HUES6 (cell line): ENCODE measurements at regions not wholly inside any gene's neighbourhood (a gene's known extent, or its start where the extent isn't known, plus 50 kb on each side); places are given as distances from the start of the nearest gene placed in this dataset.
"Not testable (repeated sequence)": the region's sequence is repeated elsewhere in the genome, so short reads cannot be mapped to it uniquely, and the experiment has no call there.

Experiments
- H3K27ac ChIP-seq: 2 replicates; pipeline ENCODE4 v1.7.0; 2013; ENCODE audit warnings: low read depth, mild to moderate bottlenecking, low read length, inconsistent platforms
- H3K27me3 ChIP-seq: 2 replicates; pipeline ENCODE4 v1.6.1; 2013; ENCODE audit warnings: low read length; ENCODE audit not compliant: control insufficient read depth, insufficient read depth
- H3K36me3 ChIP-seq: 2 replicates; pipeline ENCODE4 v1.6.1; 2013; ENCODE audit warnings: low read length; ENCODE audit not compliant: control insufficient read depth, insufficient read depth
- H3K4me1 ChIP-seq: 2 replicates; pipeline ENCODE4 v1.6.1; 2013; ENCODE audit warnings: low read length; ENCODE audit not compliant: control insufficient read depth, insufficient read depth
- H3K4me3 ChIP-seq: 2 replicates; pipeline ENCODE4 v1.5.1; 2013; ENCODE audit warnings: low read depth, low read length
- H3K9ac ChIP-seq: one replicate; pipeline ENCODE4 v1.6.1; 2013; ENCODE audit warnings: mild to moderate bottlenecking, low read length
- H3K9me3 ChIP-seq: 2 replicates; pipeline ENCODE4 v1.6.1; 2013; ENCODE audit warnings: low read depth, low read length; ENCODE audit not compliant: control insufficient read depth, insufficient read depth

DNA sequence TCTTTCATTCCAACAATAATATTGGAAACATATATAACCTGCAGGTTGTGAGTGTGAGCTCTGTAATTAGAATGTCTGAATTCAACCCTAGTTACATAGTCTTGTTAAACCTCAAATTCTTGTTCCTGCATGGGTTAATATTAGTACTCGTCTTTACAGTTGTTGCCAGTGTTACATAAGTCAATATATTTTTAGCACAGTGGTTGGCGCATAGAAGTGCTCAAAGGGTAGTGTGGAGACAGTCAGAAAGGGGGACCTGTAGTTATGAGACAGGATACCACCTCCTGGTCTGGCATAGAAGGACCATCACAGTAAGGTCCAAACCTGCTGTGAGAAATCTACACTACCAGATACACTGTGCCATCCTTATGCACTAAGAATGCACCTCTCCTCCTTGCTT lies 1045.9 kb upstream of the SLIT2 start:
- H3K4me1 ChIP-seq = no peaks in the 10 kb centered on the region
- H3K4me3 ChIP-seq = no peak overlapping the region
- no peaks in the 10 kb centered on the region for H3K9me3 ChIP-seq
- H3K36me3 ChIP-seq = no peaks in the 10 kb centered on the region
- H3K9ac ChIP-seq = no peak overlapping the region
- no peaks in the 10 kb centered on the region for H3K27me3 ChIP-seq
- no peak overlapping the region for H3K27ac ChIP-seq

DNA sequence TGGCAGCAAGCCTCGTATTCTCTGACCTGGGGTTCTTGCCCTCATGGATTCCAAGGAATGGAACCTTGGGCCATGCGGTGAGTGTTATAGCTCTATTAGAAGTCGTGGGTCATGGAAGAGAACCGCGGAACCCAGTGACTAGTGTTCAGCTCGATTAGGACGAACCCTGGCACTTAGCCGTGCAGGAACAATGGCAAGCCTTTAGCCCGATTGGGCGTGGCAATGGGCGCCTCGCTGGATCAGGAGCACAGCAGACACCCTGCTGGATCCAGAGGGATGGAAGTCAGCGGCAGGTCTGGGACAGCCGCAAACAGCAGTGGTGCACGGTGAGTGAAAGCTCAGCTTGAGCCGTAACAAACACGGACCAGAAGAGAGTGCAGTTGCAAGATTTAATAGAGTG lies 1053.9 kb upstream of the SLIT2 start:
- not testable (repeated sequence) for H3K36me3 ChIP-seq, H3K27ac ChIP-seq, H3K27me3 ChIP-seq, H3K4me3 ChIP-seq, H3K9ac ChIP-seq
- Histone ChIP-seq H3K9me3 (peaks cover 13% of the 10 kb centered on the region), H3K4me1 (peaks cover 25% of the 10 kb centered on the region)

DNA sequence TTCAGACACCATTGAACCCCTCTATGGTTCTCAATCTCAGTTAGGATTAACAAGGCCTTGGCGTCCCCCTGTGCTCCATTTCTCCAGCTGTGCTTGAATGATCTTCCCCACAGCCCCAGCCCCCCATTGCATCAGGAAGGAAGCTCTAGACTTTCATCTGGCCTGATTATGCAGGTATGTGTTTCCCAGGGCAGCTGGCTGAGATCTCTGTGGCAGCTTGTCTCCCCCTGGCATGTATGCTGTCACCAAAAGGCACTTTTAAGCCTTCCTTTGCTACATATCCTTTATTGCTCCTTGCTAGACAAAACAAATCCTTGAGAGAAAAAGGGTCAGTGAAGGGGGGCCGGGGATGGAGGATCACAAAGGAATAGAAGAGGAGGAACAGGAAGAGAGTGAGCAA lies 1056.0 kb upstream of the SLIT2 start:
- H3K9me3 ChIP-seq = peaks cover 13% of the 10 kb centered on the region
- peak overlapping the region; percentile 17 for H3K9ac ChIP-seq
- no peaks in the 10 kb centered on the region for H3K27me3 ChIP-seq
- H3K4me1 ChIP-seq = peaks cover 25% of the 10 kb centered on the region
- no peak overlapping the region for H3K4me3 ChIP-seq
- H3K36me3 ChIP-seq = no peaks in the 10 kb centered on the region
- H3K27ac ChIP-seq = peak overlapping the region; percentile 22

DNA sequence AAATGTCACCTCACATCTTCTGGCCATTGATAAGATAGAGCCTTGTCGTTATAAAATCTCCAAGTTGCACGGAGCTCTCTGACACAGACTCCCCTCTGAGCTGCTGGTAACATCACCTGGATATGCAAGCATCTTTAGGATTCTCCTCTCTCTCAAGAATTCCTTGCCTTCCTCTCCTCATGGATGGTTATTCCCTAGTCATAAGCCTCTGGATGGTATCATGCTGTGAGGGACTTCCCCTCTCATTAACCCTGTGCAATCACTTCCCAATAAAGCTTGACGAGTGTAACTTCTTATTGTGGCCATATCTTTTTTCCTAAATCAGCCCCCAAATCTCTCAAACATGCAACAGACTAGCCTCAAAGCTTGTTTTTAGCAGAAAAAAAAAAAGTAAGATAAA lies 1057.0 kb upstream of the SLIT2 start:
- H3K4me1 ChIP-seq = peaks cover 25% of the 10 kb centered on the region
- H3K36me3 ChIP-seq = no peaks in the 10 kb centered on the region
- no peak overlapping the region for H3K4me3 ChIP-seq
- no peak overlapping the region for H3K9ac ChIP-seq
- peak overlapping the region; percentile 22 for H3K27ac ChIP-seq
- peaks cover 13% of the 10 kb centered on the region for H3K9me3 ChIP-seq
- H3K27me3 ChIP-seq = no peaks in the 10 kb centered on the region

DNA sequence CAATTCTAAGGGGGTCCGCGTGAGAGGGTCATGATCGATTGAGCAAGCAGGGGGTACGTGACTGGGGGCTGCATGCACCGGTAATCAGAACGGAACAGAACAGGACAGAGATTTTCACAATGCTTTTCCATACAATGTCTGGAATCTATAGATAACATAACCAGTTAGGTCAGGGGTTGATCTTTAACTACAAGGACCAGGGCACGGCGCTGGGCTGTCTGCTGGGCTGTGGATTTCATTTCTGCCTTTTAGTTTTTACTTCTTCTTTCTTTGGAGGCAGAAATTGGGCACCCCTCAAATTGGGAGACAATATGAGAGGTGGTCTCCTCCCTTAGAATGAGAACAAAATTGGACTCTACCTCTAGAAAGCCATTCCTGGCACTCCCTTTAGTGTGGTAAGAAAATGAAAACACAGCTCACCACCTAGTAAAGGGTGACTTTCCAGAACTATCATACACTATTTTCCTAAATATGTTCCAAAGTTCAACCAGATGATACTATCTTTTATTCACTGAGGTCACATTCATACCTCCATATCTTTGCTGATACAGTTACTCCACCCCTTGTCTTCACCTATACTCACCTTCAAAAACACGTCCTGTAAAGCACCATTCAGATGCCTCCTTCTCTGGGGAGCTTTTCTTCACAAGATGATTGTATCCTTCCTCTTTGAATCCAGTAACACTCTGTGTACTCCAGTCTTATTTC lies 1058.3 kb upstream of the SLIT2 start:
- H3K9me3 ChIP-seq = peaks cover 11% of the 10 kb centered on the region
- no peak overlapping the region for H3K4me3 ChIP-seq
- H3K4me1 ChIP-seq = peaks cover 25% of the 10 kb centered on the region
- no peak overlapping the region for H3K9ac ChIP-seq
- no peaks in the 10 kb centered on the region for H3K36me3 ChIP-seq
- H3K27ac ChIP-seq = no peak overlapping the region
- H3K27me3 ChIP-seq = no peaks in the 10 kb centered on the region

DNA sequence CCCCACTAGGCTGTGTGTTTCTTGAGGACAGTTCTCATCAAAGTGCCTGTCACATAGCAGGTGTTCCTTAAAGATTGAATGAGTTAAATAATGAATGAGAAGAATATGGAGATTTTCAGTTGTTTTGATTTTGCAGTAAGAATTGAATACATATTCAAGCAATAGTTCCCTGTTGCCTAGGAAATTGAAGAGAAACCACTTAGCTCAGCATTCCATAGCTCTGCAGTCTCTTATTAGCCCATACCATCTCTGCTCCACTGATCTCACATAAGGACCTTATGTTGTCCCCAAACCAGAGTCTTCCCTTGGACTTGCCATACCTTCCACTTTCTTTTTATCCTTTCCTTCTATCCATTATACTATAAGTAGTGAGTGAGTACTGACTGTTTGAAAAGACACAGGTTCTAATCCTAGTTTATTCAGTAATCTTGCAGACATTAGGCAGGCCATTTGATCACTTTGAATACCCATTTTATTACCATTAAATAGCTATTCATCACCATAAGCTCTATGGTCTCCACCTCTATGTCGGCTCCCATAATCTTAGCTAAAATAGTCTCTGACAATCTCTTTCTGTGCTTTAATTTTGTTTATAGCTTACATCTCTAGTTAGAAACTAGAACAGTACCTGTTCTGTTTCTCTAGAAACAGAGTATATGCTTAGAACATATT lies 1059.6 kb upstream of the SLIT2 start:
- Histone ChIP-seq H3K27me3 (no peaks in the 10 kb centered on the region), H3K4me1 (peaks cover 25% of the 10 kb centered on the region), H3K9me3 (peaks cover 7% of the 10 kb centered on the region), H3K4me3 (no peak overlapping the region), H3K27ac (no peak overlapping the region), H3K36me3 (no peaks in the 10 kb centered on the region), H3K9ac (no peak overlapping the region)

DNA sequence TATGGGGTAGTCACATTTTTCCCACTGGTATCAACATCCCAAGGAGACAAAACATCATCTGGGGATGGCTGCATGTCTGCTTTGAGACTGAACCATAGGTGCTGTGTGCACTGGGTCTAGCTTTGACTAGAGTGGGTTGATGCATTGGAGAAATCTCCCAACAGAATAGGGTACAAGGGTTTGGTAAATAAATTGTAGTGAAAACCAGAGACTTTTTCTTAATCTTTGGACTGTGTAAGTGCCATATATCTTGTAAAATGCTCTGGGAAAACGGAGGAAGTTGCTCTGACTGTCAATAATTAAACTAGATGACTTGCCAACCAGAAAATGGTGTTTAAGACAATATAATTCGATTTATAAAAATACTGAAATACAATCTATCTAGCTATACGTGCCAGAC lies 1064.0 kb upstream of the SLIT2 start:
- Histone ChIP-seq H3K27me3 (no peaks in the 10 kb centered on the region), H3K27ac (no peak overlapping the region), H3K9ac (no peak overlapping the region), H3K4me1 (no peaks in the 10 kb centered on the region), H3K36me3 (no peaks in the 10 kb centered on the region), H3K9me3 (no peaks in the 10 kb centered on the region; the same call in 1 of the 2 replicates), H3K4me3 (no peak overlapping the region)

DNA sequence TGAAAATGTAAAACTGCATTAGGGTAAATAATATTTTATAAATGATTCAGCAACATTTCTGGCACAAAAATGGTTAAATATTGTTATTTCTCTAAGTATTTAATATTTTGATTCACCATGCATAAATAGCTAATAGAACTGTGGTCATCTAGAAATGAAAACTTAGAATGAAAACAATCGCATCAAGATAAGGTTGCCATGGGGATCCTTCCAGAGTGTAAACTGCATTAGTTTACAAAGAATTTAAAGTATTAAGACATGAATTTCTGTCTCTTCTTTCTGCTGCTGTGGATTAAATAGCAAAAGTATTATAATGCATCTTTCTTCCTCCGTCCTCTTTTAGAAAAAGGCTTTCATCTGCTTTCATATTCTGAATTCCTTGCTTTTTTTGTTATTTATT lies 1064.6 kb upstream of the SLIT2 start:
- Histone ChIP-seq H3K4me1 (no peaks in the 10 kb centered on the region), H3K4me3 (no peak overlapping the region), H3K27ac (no peak overlapping the region), H3K9me3 (no peaks in the 10 kb centered on the region; the same call in 1 of the 2 replicates), H3K9ac (no peak overlapping the region), H3K36me3 (no peaks in the 10 kb centered on the region), H3K27me3 (no peaks in the 10 kb centered on the region)

DNA sequence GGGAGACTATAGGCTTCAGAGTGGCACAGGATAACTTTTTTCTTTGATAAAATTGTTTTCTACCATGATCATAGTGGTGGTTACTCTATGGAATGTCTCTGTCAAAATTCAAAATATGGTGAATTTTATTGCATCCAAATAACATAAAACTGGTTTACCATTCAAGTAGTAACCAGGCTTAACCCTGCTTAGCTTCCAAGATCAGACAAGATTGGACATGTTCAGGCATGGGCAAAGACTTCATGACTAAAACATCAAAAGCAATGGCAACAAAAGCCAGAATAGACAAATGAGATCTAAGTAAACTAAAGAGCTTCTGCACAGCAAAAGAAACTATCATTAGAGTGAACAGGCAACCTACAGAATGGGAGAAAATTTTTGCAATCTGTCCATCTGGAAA lies 1070.1 kb upstream of the SLIT2 start:
- H3K4me1 ChIP-seq, H3K27me3 ChIP-seq, H3K27ac ChIP-seq, H3K9ac ChIP-seq, H3K9me3 ChIP-seq, H3K36me3 ChIP-seq, H3K4me3 ChIP-seq: not testable (repeated sequence)

DNA sequence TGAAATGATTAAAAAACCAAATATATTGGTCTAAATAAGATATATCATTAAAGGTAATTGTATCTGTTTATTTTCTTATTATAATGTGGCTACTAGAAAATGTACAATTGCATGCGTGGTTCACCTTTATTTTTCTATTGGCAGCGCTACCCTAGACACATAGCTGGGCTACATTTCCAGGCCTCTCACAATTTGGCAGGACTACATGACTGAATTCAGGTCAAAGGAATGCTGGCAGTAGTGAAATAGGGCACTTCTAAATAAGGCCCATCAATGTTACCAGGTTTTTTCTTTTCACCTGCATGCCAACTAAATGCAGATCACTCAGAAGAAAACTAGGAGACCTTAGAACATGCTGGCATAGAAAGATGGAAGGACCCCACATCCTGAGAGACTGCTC lies 1072.9 kb upstream of the SLIT2 start:
- no peak overlapping the region for H3K27ac ChIP-seq
- H3K27me3 ChIP-seq = no peaks in the 10 kb centered on the region
- no peaks in the 10 kb centered on the region for H3K9me3 ChIP-seq
- no peak overlapping the region for H3K9ac ChIP-seq
- no peaks in the 10 kb centered on the region for H3K4me1 ChIP-seq
- no peaks in the 10 kb centered on the region for H3K36me3 ChIP-seq
- no peak overlapping the region for H3K4me3 ChIP-seq

DNA sequence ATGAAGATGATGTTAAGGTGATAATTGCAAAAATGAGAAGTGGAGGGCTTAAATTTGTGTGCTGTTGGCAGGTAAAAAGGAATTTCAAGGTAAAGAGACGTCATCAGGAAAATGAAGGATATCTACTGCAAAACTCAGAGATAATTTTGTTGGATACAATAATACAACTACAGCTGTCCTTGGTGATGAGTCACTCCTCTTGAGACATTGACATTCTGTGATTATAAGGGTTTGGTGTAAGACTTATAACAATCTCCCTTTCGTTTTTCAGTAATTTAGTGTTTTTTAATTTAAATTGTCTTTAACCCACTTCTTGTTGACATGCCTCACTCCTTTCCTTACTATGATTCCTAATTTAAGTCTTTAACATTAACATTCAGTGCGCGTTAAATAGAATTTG lies 1074.1 kb upstream of the SLIT2 start:
- Histone ChIP-seq H3K4me3 (no peak overlapping the region), H3K27me3 (no peaks in the 10 kb centered on the region), H3K4me1 (no peaks in the 10 kb centered on the region), H3K9ac (no peak overlapping the region), H3K36me3 (no peaks in the 10 kb centered on the region), H3K9me3 (no peaks in the 10 kb centered on the region), H3K27ac (no peak overlapping the region)
